Panc1 (cell line): ENCODE measurements at regions not wholly inside any gene's neighbourhood (a gene's known extent, or its start where the extent isn't known, plus 50 kb on each side); places are given as distances from the start of the nearest gene placed in this dataset.

Experiments
- ATAC-seq: fragments of 200-7000 bp; cut with Tn5 transposase; 2 replicates; pipeline ENCODE4 v1.9.1; 2020; ENCODE audit warnings: mild to moderate bottlenecking, moderate library complexity
- BruUV-seq: library from RNA; stranded (reverse); fragments of 400-500 nt; replicated peaks from 2 replicates; lab custom pipeline; 2021; lab: Mats Ljungman, UMichigan
- CTCF ChIA-PET: fragments of 300-600 bp; sonication (Branson Sonifier 250); formaldehyde crosslinking; loops from one replicate; lab custom pipeline; 2022; ENCODE audit warnings: antibody characterized with exemption; lab: Charles Lee
- POLR2A ChIA-PET: fragments of 300-600 bp; sonication (Branson Sonifier 250); formaldehyde crosslinking; loops from one replicate; lab custom pipeline; 2022; ENCODE audit warnings: antibody characterized with exemption; lab: Charles Lee
- DNase-seq: peaks from one replicate; pipeline ENCODE4 v3.0.0-alpha.2; 2010; ENCODE audit warnings: low read depth, low spot score
- H3K27ac ChIP-seq: 2 replicates; pipeline ENCODE4 v1.5.1; 2011; ENCODE audit warnings: mild to moderate bottlenecking, low read length, inconsistent platforms
- H3K27me3 ChIP-seq: fragments of 200-500 bp; sonication (Bioruptor generic); 2 replicates; pipeline ENCODE4 v1.6.0; 2014; ENCODE audit warnings: low read length, inconsistent platforms; ENCODE audit not compliant: control insufficient read depth, insufficient read depth
- H3K36me3 ChIP-seq: fragments of 200-500 bp; sonication (Bioruptor generic); 2 replicates; pipeline ENCODE4 v1.5.1; 2014; ENCODE audit warnings: inconsistent platforms, mild to moderate bottlenecking, low read length, moderate library complexity; ENCODE audit not compliant: control insufficient read depth, insufficient read depth
- H3K4me1 ChIP-seq: 2 replicates; pipeline ENCODE4 v1.5.1; 2011; ENCODE audit warnings: inconsistent platforms, mild to moderate bottlenecking, low read length, moderate library complexity; ENCODE audit not compliant: control insufficient read depth, insufficient read depth
- H3K4me3 ChIP-seq, 2 experiments: 2 replicates each; pipeline ENCODE4 v1.5.1; 2011 to 2012; ENCODE audit warnings: low read depth in 2 of 2, low read length in 2 of 2, mild to moderate bottlenecking in 2 of 2, inconsistent platforms in 1 of 2, moderate library complexity in 1 of 2
- H3K9me3 ChIP-seq: fragments of 200-500 bp; sonication (Bioruptor generic); 2 replicates; pipeline ENCODE4 v1.5.1; 2014; ENCODE audit warnings: low read depth, mild to moderate bottlenecking, inconsistent platforms, low read length, moderate library complexity; ENCODE audit not compliant: control insufficient read depth, insufficient read depth
- POLR2AphosphoS5 ChIP-seq: IDR thresholded peaks from 2 replicates; pipeline ENCODE4 v1.6.1; 2012; ENCODE audit warnings: mild to moderate bottlenecking, low read depth, low read length, moderate library complexity
- SIN3A ChIP-seq: IDR thresholded peaks from 2 replicates; pipeline ENCODE4 v1.6.1; 2012; ENCODE audit warnings: low read depth, mild to moderate bottlenecking, low read length, moderate library complexity, borderline replicate concordance; ENCODE audit not compliant: insufficient read depth
- TCF7L2 ChIP-seq: IDR thresholded peaks from 2 replicates; pipeline ENCODE4 v1.6.1; 2011; ENCODE audit warnings: mild to moderate bottlenecking, low read depth, low read length, inconsistent platforms
- in situ Hi-C: cut with HindIII; loops from 2 replicates; pipeline ENCODE4 v1.10.0; 2016; ENCODE audit warnings: low sequenced_read_pairs, low pct_unique_long_range_greater_than_20kb
- intact Hi-C: fragments of 100-400 bp; cut with micrococcal nuclease; formaldehyde crosslinking; loops from one replicate; pipeline ENCODE4 v1.10.0; 2022; ENCODE audit not compliant: unreplicated experiment
- TF ChIP-seq, protein P1 (sequence below), 2 experiments: IDR thresholded peaks; 2 replicates each; pipeline ENCODE4 v1.6.1; 2011 to 2012; ENCODE audit warnings: low read depth in 2 of 2, control low read depth in 1 of 2, low read length in 1 of 2, mild to moderate bottlenecking in 1 of 2, moderate library complexity in 1 of 2; ENCODE audit not compliant: insufficient read depth in 1 of 2
- TF ChIP-seq, protein P2 (sequence below): fragments of 450-650 bp; IDR thresholded peaks from 2 replicates; pipeline ENCODE4 v1.5.1; 2017; ENCODE audit warnings: mild to moderate bottlenecking

DNA sequence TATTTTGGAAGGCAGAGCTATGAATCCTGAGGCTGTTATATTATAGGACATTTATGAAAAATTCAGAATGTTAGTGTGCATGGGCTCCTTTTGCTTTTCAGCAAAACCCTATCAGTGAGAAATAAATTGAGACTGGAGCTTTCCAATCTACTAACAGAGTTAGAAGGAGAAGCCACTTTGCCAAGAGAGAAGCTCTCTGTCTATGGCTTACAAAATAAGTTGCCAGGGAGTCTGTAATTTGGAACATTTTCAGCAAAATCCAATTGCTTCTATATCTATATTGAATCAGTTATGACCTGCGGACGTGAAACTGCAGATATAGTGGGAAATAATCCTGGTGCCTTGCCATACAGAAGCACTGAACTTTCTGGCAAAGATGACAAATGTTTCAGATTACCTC is 279.3 kb downstream of the CDH19 start:
- TF ChIP-seq TCF7L2 = no peak
- TF ChIP-seq SIN3A = no peak
- TF ChIP-seq POLR2AphosphoS5 = no peak
- TF ChIP-seq, protein P1, sequence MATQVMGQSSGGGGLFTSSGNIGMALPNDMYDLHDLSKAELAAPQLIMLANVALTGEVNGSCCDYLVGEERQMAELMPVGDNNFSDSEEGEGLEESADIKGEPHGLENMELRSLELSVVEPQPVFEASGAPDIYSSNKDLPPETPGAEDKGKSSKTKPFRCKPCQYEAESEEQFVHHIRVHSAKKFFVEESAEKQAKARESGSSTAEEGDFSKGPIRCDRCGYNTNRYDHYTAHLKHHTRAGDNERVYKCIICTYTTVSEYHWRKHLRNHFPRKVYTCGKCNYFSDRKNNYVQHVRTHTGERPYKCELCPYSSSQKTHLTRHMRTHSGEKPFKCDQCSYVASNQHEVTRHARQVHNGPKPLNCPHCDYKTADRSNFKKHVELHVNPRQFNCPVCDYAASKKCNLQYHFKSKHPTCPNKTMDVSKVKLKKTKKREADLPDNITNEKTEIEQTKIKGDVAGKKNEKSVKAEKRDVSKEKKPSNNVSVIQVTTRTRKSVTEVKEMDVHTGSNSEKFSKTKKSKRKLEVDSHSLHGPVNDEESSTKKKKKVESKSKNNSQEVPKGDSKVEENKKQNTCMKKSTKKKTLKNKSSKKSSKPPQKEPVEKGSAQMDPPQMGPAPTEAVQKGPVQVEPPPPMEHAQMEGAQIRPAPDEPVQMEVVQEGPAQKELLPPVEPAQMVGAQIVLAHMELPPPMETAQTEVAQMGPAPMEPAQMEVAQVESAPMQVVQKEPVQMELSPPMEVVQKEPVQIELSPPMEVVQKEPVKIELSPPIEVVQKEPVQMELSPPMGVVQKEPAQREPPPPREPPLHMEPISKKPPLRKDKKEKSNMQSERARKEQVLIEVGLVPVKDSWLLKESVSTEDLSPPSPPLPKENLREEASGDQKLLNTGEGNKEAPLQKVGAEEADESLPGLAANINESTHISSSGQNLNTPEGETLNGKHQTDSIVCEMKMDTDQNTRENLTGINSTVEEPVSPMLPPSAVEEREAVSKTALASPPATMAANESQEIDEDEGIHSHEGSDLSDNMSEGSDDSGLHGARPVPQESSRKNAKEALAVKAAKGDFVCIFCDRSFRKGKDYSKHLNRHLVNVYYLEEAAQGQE (IDR thresholded peaks at IDR 0.05; ENCODE audit: insufficient read depth in 1 of 2, low read depth in 2 of 2, low read length in 1 of 2) = no peak
- TF ChIP-seq, protein P2, sequence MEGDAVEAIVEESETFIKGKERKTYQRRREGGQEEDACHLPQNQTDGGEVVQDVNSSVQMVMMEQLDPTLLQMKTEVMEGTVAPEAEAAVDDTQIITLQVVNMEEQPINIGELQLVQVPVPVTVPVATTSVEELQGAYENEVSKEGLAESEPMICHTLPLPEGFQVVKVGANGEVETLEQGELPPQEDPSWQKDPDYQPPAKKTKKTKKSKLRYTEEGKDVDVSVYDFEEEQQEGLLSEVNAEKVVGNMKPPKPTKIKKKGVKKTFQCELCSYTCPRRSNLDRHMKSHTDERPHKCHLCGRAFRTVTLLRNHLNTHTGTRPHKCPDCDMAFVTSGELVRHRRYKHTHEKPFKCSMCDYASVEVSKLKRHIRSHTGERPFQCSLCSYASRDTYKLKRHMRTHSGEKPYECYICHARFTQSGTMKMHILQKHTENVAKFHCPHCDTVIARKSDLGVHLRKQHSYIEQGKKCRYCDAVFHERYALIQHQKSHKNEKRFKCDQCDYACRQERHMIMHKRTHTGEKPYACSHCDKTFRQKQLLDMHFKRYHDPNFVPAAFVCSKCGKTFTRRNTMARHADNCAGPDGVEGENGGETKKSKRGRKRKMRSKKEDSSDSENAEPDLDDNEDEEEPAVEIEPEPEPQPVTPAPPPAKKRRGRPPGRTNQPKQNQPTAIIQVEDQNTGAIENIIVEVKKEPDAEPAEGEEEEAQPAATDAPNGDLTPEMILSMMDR = no peak
- intact Hi-C loops (no loop called here), in situ Hi-C loops (no loop called here)
- no peak for DNase-seq
- Histone ChIP-seq H3K27ac (no peak overlapping the region), H3K27me3 (no peaks in the 10 kb centered on the region), H3K36me3 (no peaks in the 10 kb centered on the region), H3K9me3 (no peaks in the 10 kb centered on the region), H3K4me3 (no peak overlapping the region), H3K4me1 (no peaks in the 10 kb centered on the region)
- ChIA-PET POLR2A (no interaction called here), CTCF (no interaction called here)
- ATAC-seq = no peak
- BruUV-seq = no TSS peak

GRCh38 chr18:66317243-66318090 is 286.4 kb downstream of the CDH19 start:
- Histone ChIP-seq H3K4me1 (no peaks in the 10 kb centered on the region), H3K4me3 (no peak overlapping the region), H3K27me3 (no peaks in the 10 kb centered on the region), H3K27ac (no peak overlapping the region), H3K36me3 (no peaks in the 10 kb centered on the region), H3K9me3 (no peaks in the 10 kb centered on the region)
- in situ Hi-C loops = no loop called here
- BruUV-seq = no TSS peak
- ChIA-PET POLR2A (no interaction called here), CTCF (no interaction called here)
- DNase-seq = no peak
- intact Hi-C loops = no loop called here
- ATAC-seq = no peak
- TF ChIP-seq POLR2AphosphoS5 (no peak), TCF7L2 (no peak), SIN3A (no peak)
- TF ChIP-seq, protein P1 (IDR thresholded peaks at IDR 0.05; ENCODE audit: insufficient read depth in 1 of 2, low read depth in 2 of 2, low read length in 1 of 2) = no peak
- TF ChIP-seq, protein P2 = no peak
